GM12878 (cell line): ENCODE measurements at regions not wholly inside any gene's neighbourhood (a gene's known extent, or its start where the extent isn't known, plus 50 kb on each side); places are given as distances from the start of the nearest gene placed in this dataset.

ENCODE experiments used
- ATAC-seq: fragments of 200-7000 bp; cut with Tn5 transposase; 3 replicates; pipeline ENCODE4 v1.9.1; 2020; ENCODE audit warnings: mild to moderate bottlenecking, moderate library complexity
- BruUV-seq: library from RNA; stranded (reverse); fragments of 400-500 nt; replicated peaks from 2 replicates; lab custom pipeline; 2021; lab: Mats Ljungman, UMichigan
- CTCF ChIA-PET: fragments of 300-600 bp; sonication (Branson Sonifier 250); formaldehyde crosslinking; extraction: SDS; loops from one replicate; lab custom pipeline; 2021; ENCODE audit warnings: inconsistent platforms; lab: Yijun Ruan, JAX
- POLR2A ChIA-PET: fragments of 350-600 bp; formaldehyde crosslinking; extraction: SDS; loops from one replicate; lab custom pipeline; 2021; ENCODE audit warnings: inconsistent platforms; lab: Charles Lee
- RAD21 ChIA-PET: fragments of 300-600 bp; sonication (Branson Sonifier 250); formaldehyde crosslinking; loops from one replicate; lab custom pipeline; 2023; ENCODE audit warnings: antibody characterized with exemption; ENCODE audit not compliant: unreplicated experiment; lab: Charles Lee
- SMC1A ChIA-PET: fragments of 300-600 bp; sonication (Branson Sonifier 250); formaldehyde crosslinking; loops from one replicate; lab custom pipeline; 2023; ENCODE audit not compliant: unreplicated experiment, uncharacterized antibody; lab: Charles Lee
- DNase-seq: peaks from one replicate; pipeline ENCODE4 v3.0.0-alpha.2; 2011; ENCODE audit warnings: low read depth, low spot score
- FAIRE-seq: peaks from 3 replicates; lab custom pipeline; 2011; peaks lifted over from hg19 to GRCh38; lab: Jason Lieb, UNC
- H2AFZ ChIP-seq: 2 replicates; pipeline ENCODE4 v1.6.0; 2011; ENCODE audit warnings: low read depth, low read length, control low read depth; ENCODE audit not compliant: control insufficient read depth
- H3K27ac ChIP-seq: 2 replicates; pipeline ENCODE4 v1.5.1; 2011; ENCODE audit warnings: control low read depth; ENCODE audit not compliant: control insufficient read depth, insufficient read depth
- H3K27me3 ChIP-seq, 2 experiments: replicated peaks in 1 of 2; 2 replicates each; pipeline versions ENCODE4 v1.6.0 to v1.6.1; 2011; ENCODE audit warnings: low read length in 1 of 2; ENCODE audit not compliant: control insufficient read depth in 2 of 2, insufficient read depth in 2 of 2
- H3K36me3 ChIP-seq, 2 experiments: 2 replicates each; pipeline ENCODE4 v1.5.1; 2011; ENCODE audit warnings: low read length in 1 of 2; ENCODE audit not compliant: control insufficient read depth in 2 of 2, insufficient read depth in 2 of 2
- H3K4me1 ChIP-seq: 2 replicates; pipeline ENCODE4 v1.6.1; 2011; ENCODE audit warnings: mild to moderate bottlenecking, low read length, moderate library complexity, mixed read lengths; ENCODE audit not compliant: control insufficient read depth, insufficient read depth
- H3K4me2 ChIP-seq: 2 replicates; pipeline ENCODE4 v1.6.0; 2011; ENCODE audit warnings: control low read depth; ENCODE audit not compliant: control insufficient read depth, insufficient read depth
- H3K4me3 ChIP-seq: fragments of 200-600 bp; sonication (generic); 2 replicates; pipeline ENCODE4 v1.5.1; 2016
- H3K79me2 ChIP-seq: 2 replicates; pipeline ENCODE4 v1.6.0; 2011; ENCODE audit warnings: low read length; ENCODE audit not compliant: control insufficient read depth, insufficient read depth
- H3K9ac ChIP-seq: 2 replicates; pipeline ENCODE4 v1.8.0; 2011; ENCODE audit warnings: low read length, control low read depth, mixed read lengths; ENCODE audit not compliant: control insufficient read depth, insufficient read depth
- H3K9me3 ChIP-seq: replicated peaks from 3 replicates; pipeline ENCODE4 v1.5.1; 2011; ENCODE audit warnings: mild to moderate bottlenecking, low read length; ENCODE audit not compliant: control insufficient read depth, insufficient read depth
- H4K20me1 ChIP-seq: 2 replicates; pipeline ENCODE4 v1.6.0; 2011; ENCODE audit not compliant: control insufficient read depth, insufficient read depth
- ASH2L ChIP-seq: fragments of 300-600, 200-600 bp; sonication (generic); IDR thresholded peaks from 2 replicates; pipeline ENCODE4 v1.6.1; 2017; ENCODE audit warnings: low read depth, mild to moderate bottlenecking, borderline replicate concordance
- CTCF ChIP-seq, 3 experiments: IDR thresholded peaks in 2 of 3; conservative IDR thresholded peaks in 1 of 3; 2 replicates each; pipeline ENCODE4 v1.5.1; 2011; ENCODE audit warnings: low read depth in 3 of 3, low read length in 3 of 3, mild to moderate bottlenecking in 3 of 3, control low read depth in 2 of 3, moderate library complexity in 2 of 3, inconsistent platforms in 1 of 3, mixed read lengths in 1 of 3; ENCODE audit not compliant: control insufficient read depth in 2 of 3, insufficient read depth in 1 of 3; ENCODE audit errors: extremely low read depth in 1 of 3
- EGR1 ChIP-seq, 2 experiments: IDR thresholded peaks; 1 replicate in 1 of 2; 2 replicates in 1 of 2; pipeline ENCODE4 v1.6.1; 2011 to 2012; ENCODE audit warnings: low read depth in 2 of 2, low read length in 2 of 2, borderline replicate concordance in 1 of 2, mild to moderate bottlenecking in 1 of 2, moderate library complexity in 1 of 2
- HDAC6 ChIP-seq: fragments of 200-600 bp; sonication (generic); IDR thresholded peaks from one replicate; pipeline ENCODE4 v1.8.0; 2017; ENCODE audit warnings: antibody characterized with exemption; ENCODE audit not compliant: unreplicated experiment
- PRDM15 ChIP-seq: fragments of 450-650 bp; formaldehyde crosslinking; IDR thresholded peaks from 2 replicates; pipeline ENCODE4 v1.4.0; 2020; ENCODE audit warnings: mild to moderate bottlenecking, moderate library complexity
- RELA ChIP-seq: fragments of 450-650 bp; IDR thresholded peaks from 2 replicates; pipeline ENCODE4 v1.8.0; 2014; ENCODE audit warnings: borderline replicate concordance; ENCODE audit not compliant: partially characterized antibody
- RFX5 ChIP-seq: IDR thresholded peaks from 2 replicates; pipeline ENCODE4 v1.6.1; 2011; ENCODE audit warnings: low read depth, low read length, improper control_type of control experiment
- YY1 ChIP-seq: IDR thresholded peaks from 2 replicates; pipeline ENCODE4 v1.6.1; 2011; ENCODE audit warnings: low read depth, mild to moderate bottlenecking, low read length
- ZBTB33 ChIP-seq: fragments of 450-650 bp; IDR thresholded peaks from 2 replicates; pipeline ENCODE4 v1.6.1; 2017; ENCODE audit warnings: mild to moderate bottlenecking
- ZNF592 ChIP-seq: fragments of 450-650 bp; IDR thresholded peaks from 2 replicates; pipeline ENCODE4 v1.6.1; 2017; ENCODE audit warnings: mild to moderate bottlenecking, moderate library complexity
- WGBS: methylation state at CpG from one replicate; pipeline ENCODE4 v1.1.6; 2016; ENCODE audit warnings: low lambda C conversion rate; ENCODE audit not compliant: insufficient replicate concordance, insufficient coverage; ENCODE audit errors: missing lambda C conversion rate; 5-methylcytosine and 5-hydroxymethylcytosine counted together
- in situ Hi-C: fragments of 300-500 bp; cut with MboI; formaldehyde crosslinking; loops from 9 replicates; pipeline ENCODE4 v1.14.3; 2018; ENCODE audit warnings: mixed read lengths
- intact Hi-C: fragments of 100-400 bp; cut with micrococcal nuclease; formaldehyde crosslinking; loops from one replicate; pipeline ENCODE4 v1.14.2; 2022; ENCODE audit not compliant: unreplicated experiment

GRCh38 chr12:14164266-14164665 is 182.9 kb upstream of the GRIN2B start:
- ChIA-PET SMC1A (interaction anchor here (0.8 kb wide), 1 partner anchor 305 kb away, joined by 3 read pairs; no protein-coding TSS in a partner anchor), CTCF (interaction anchor here (1.9 to 6.4 kb wide), 2 partner anchors 53 to 300 kb away, joined by 8 to 134 read pairs; no protein-coding TSS in a partner anchor), RAD21 (interaction anchor here (1.4 kb wide), 1 partner anchor 223 kb away, joined by 7 read pairs; no protein-coding TSS in a partner anchor), POLR2A (no interaction called here)
- intact Hi-C loops, result no loop called here
- DNase-seq, result no peak
- FAIRE-seq, result no peak
- no peak for ATAC-seq
- Histone ChIP-seq H3K4me1 (no peaks in the 10 kb centered on the region), H4K20me1 (no peaks in the 10 kb centered on the region), H3K9ac (no peak overlapping the region), H2AFZ (no peak overlapping the region), H3K4me3 (no peak overlapping the region), H3K27me3 (no peaks in the 10 kb centered on the region), H3K9me3 (no peaks in the 10 kb centered on the region), H3K36me3 (no peaks in the 10 kb centered on the region), H3K4me2 (no peak overlapping the region), H3K79me2 (no peaks in the 10 kb centered on the region), H3K27ac (no peak overlapping the region)
- in situ Hi-C loops, result loop anchor here (10.0 kb wide), 2 partner anchors 189 to 419 kb away; no protein-coding TSS in a partner anchor
- WGBS, result 92% methylated on average over 8 of the region's 8 CpGs
- no TSS peak for BruUV-seq
- no peak for TF ChIP-seq RFX5
- TF ChIP-seq RELA, result no peak
- TF ChIP-seq PRDM15 (CRISPR knock-in tag), result no peak
- no peak for TF ChIP-seq EGR1 (IDR thresholded peaks at IDR 0.05; ENCODE audit: borderline replicate concordance in 1 of 2, low read depth in 2 of 2, low read length in 2 of 2)
- TF ChIP-seq ZNF592, result no peak
- no peak for TF ChIP-seq ASH2L
- no peak for TF ChIP-seq HDAC6
- no peak for TF ChIP-seq YY1
- TF ChIP-seq ZBTB33, result no peak
- no peak for TF ChIP-seq CTCF (IDR thresholded peaks at IDR 0.05 in 2 of 3, conservative IDR thresholded peaks at IDR 0.05 in 1 of 3; ENCODE audit: control insufficient read depth in 2 of 3, extremely low read depth in 1 of 3, insufficient read depth in 1 of 3, low read depth in 3 of 3, low read length in 3 of 3)
